ENCODE measurements at regions not wholly inside any gene's neighbourhood (a gene's known extent, or its start where the extent isn't known, plus 50 kb on each side); places are given as distances from the start of the nearest gene placed in this dataset.
"Not testable (repeated sequence)": the region's sequence is repeated elsewhere in the genome, so short reads cannot be mapped to it uniquely, and the experiment has no call there.

- DNase-seq (ENCODE audit: low read depth) = no peak
- no peak for TF ChIP-seq CTCF (IDR thresholded peaks at IDR 0.05; ENCODE audit: low read depth, low read length, missing control alignments)
- no peak overlapping the region for H3K4me3 ChIP-seq (ENCODE audit: low read depth, low read length)
These were observed 525.0 kb upstream of the NRP1 start for GRCh38 chr10:33859319-33860022.

GRCh38 chr10:33858326-33858725 is 523.9 kb upstream of the NRP1 start:
- no peak for DNase-seq (ENCODE audit: low read depth)
- TF ChIP-seq CTCF (IDR thresholded peaks at IDR 0.05; ENCODE audit: low read depth, low read length, missing control alignments) = no peak
- no peak overlapping the region for H3K4me3 ChIP-seq (ENCODE audit: low read depth, low read length)

- DNase-seq (ENCODE audit: low read depth); H3K4me3 ChIP-seq (ENCODE audit: low read depth, low read length): not testable (repeated sequence)
These were observed 518.8 kb upstream of the NRP1 start for GRCh38 chr10:33853221-33853620.

- no peak for TF ChIP-seq CTCF (IDR thresholded peaks at IDR 0.05; ENCODE audit: low read depth, low read length, missing control alignments)
- no peak for DNase-seq (ENCODE audit: low read depth)
These were observed 508.9 kb upstream of the NRP1 start for GRCh38 chr10:33843379-33843778.

GRCh38 chr10:33841678-33842077 is 507.2 kb upstream of the NRP1 start:
- no peak for DNase-seq (ENCODE audit: low read depth)
- no peak for TF ChIP-seq CTCF (IDR thresholded peaks at IDR 0.05; ENCODE audit: low read depth, low read length, missing control alignments)
- H3K4me3 ChIP-seq (ENCODE audit: low read depth, low read length) = no peak overlapping the region

More at GRCh38 chr10:33843379-33843778, 508.9 kb upstream of the NRP1 start:
- H3K4me3 ChIP-seq (ENCODE audit: low read depth, low read length) = no peak overlapping the region

GRCh38 chr10:33838731-33839130 is 504.3 kb upstream of the NRP1 start:
- no peak for DNase-seq (ENCODE audit: low read depth)
- no peak overlapping the region for H3K4me3 ChIP-seq (ENCODE audit: low read depth, low read length)
- no peak for TF ChIP-seq CTCF (IDR thresholded peaks at IDR 0.05; ENCODE audit: low read depth, low read length, missing control alignments)

- no peak for DNase-seq (ENCODE audit: low read depth)
- H3K4me3 ChIP-seq (ENCODE audit: low read depth, low read length) = no peak overlapping the region
- TF ChIP-seq CTCF (IDR thresholded peaks at IDR 0.05; ENCODE audit: low read depth, low read length, missing control alignments) = no peak
These were observed 503.3 kb upstream of the NRP1 start for GRCh38 chr10:33837736-33838135.
